CD4-positive, CD25-positive, alpha-beta regulatory T cell (primary cell): ENCODE measurements at regions not wholly inside any gene's neighbourhood (a gene's known extent, or its start where the extent isn't known, plus 50 kb on each side); places are given as distances from the start of the nearest gene placed in this dataset.

Source experiments
- ATAC-seq, 2 donors: fragments of 150-1000 bp; cut with Tn5 transposase; one replicate each; pipeline ENCODE4 v1.10.0; 2021; ENCODE audit warnings: low read depth in 2 of 2, moderate number of reproducible peaks in 2 of 2, moderate library complexity in 1 of 2
- DNase-seq, 3 donors: peaks; one replicate each; pipeline versions ENCODE4 v3.0.0 to v3.0.0-alpha.2; 2012 to 2022; ENCODE audit warnings: mixed read lengths in 1 of 3
- H3K27ac ChIP-seq: one replicate; pipeline ENCODE4 v1.7.0; 2013; ENCODE audit warnings: mild to moderate bottlenecking, low read length; ENCODE audit not compliant: insufficient read depth, poor library complexity, severe bottlenecking
- H3K27me3 ChIP-seq: one replicate; pipeline ENCODE4 v1.7.0; 2013; ENCODE audit warnings: low read length; ENCODE audit not compliant: control insufficient read depth, insufficient read depth
- H3K36me3 ChIP-seq: one replicate; pipeline ENCODE4 v1.7.0; 2013; ENCODE audit warnings: mild to moderate bottlenecking, low read length, moderate library complexity; ENCODE audit not compliant: control insufficient read depth, insufficient read depth
- H3K4me1 ChIP-seq: 2 replicates; pipeline ENCODE4 v1.7.0; 2013; ENCODE audit warnings: mild to moderate bottlenecking, low read length; ENCODE audit not compliant: insufficient read depth, control insufficient read depth, poor library complexity, severe bottlenecking
- H3K4me3 ChIP-seq: one replicate; pipeline ENCODE4 v1.7.0; 2013; ENCODE audit warnings: low read depth, mild to moderate bottlenecking, low read length, moderate library complexity
- H3K9me3 ChIP-seq, 2 experiments: 1 replicate in 1 of 2; 2 replicates in 1 of 2; pipeline ENCODE4 v1.7.0; 2013; ENCODE audit warnings: low read length in 2 of 2, mild to moderate bottlenecking in 1 of 2, moderate library complexity in 1 of 2; ENCODE audit not compliant: control insufficient read depth in 2 of 2
- H3K27ac Mint-ChIP-seq, 3 donors: one replicate each; pipeline ENCODE4 v1.8.0; 2020 to 2022; ENCODE audit warnings: mild to moderate bottlenecking in 3 of 3, mixed read lengths in 3 of 3, moderate library complexity in 2 of 3
- H3K27me3 Mint-ChIP-seq: one replicate; pipeline ENCODE4 v1.8.0; 2022; ENCODE audit warnings: mild to moderate bottlenecking, mixed read lengths
- H3K36me3 Mint-ChIP-seq: one replicate; pipeline ENCODE4 v1.8.0; 2020; ENCODE audit warnings: mixed read lengths
- H3K4me1 Mint-ChIP-seq, 4 donors: one replicate each; pipeline ENCODE4 v1.8.0; 2020 to 2022; ENCODE audit warnings: mixed read lengths in 4 of 4, mild to moderate bottlenecking in 1 of 4
- H3K4me3 Mint-ChIP-seq, 4 donors: one replicate each; pipeline ENCODE4 v1.8.0; 2020 to 2022; ENCODE audit warnings: mild to moderate bottlenecking in 4 of 4, mixed read lengths in 4 of 4, moderate library complexity in 3 of 4
- H3K9me3 Mint-ChIP-seq, 7 donors: one replicate each; pipeline ENCODE4 v1.8.0; 2020 to 2022; ENCODE audit warnings: mixed read lengths in 7 of 7, mild to moderate bottlenecking in 3 of 7, moderate library complexity in 2 of 7

- Mint-ChIP-seq H3K4me1 (no peaks in the 10 kb centered on the region), H3K9me3 (peaks cover 0 to 3% (median 0%) of the 10 kb centered on the region in 7 donors), H3K4me3 (no peak overlapping the region), H3K36me3 (no peaks in the 10 kb centered on the region), H3K27ac (no peak overlapping the region), H3K27me3 (no peaks in the 10 kb centered on the region)
- H3K36me3 ChIP-seq = no peaks in the 10 kb centered on the region
- H3K27me3 ChIP-seq = no peaks in the 10 kb centered on the region
- H3K9me3 ChIP-seq = no peaks in the 10 kb centered on the region
- no peak for ATAC-seq
- no peak for DNase-seq
- no peaks in the 10 kb centered on the region for H3K4me1 ChIP-seq
- H3K27ac ChIP-seq = no peak overlapping the region
- no peak overlapping the region for H3K4me3 ChIP-seq
These were observed 555.3 kb upstream of the DAB2 start for GRCh38 chr5:39980056-39980455.

- Histone ChIP-seq H3K4me3 (no peak overlapping the region), H3K27ac (no peak overlapping the region), H3K27me3 (no peaks in the 10 kb centered on the region), H3K4me1 (no peaks in the 10 kb centered on the region), H3K36me3 (no peaks in the 10 kb centered on the region), H3K9me3 (no peaks in the 10 kb centered on the region)
- no peaks in the 10 kb centered on the region for H3K27me3 Mint-ChIP-seq
- H3K36me3 Mint-ChIP-seq = no peaks in the 10 kb centered on the region
- DNase-seq (no peak), ATAC-seq (no peak)
- no peak overlapping the region for H3K27ac Mint-ChIP-seq
- no peak overlapping the region for H3K4me3 Mint-ChIP-seq
- peaks cover 0 to 2% (median 0%) of the 10 kb centered on the region in 7 donors for H3K9me3 Mint-ChIP-seq
- H3K4me1 Mint-ChIP-seq = no peaks in the 10 kb centered on the region
These were observed 552.4 kb upstream of the DAB2 start for GRCh38 chr5:39977066-39977655.

- no peak overlapping the region for H3K27ac ChIP-seq
- no peaks in the 10 kb centered on the region for H3K4me1 ChIP-seq
- H3K9me3 ChIP-seq = no peaks in the 10 kb centered on the region
- Mint-ChIP-seq H3K27ac (no peak overlapping the region), H3K36me3 (no peaks in the 10 kb centered on the region), H3K4me3 (no peak overlapping the region), H3K9me3 (peaks cover 0 to 2% (median 0%) of the 10 kb centered on the region in 7 donors), H3K27me3 (peaks cover 13% of the 10 kb centered on the region), H3K4me1 (no peaks in the 10 kb centered on the region)
- no peak overlapping the region for H3K4me3 ChIP-seq
- DNase-seq = no peak
- peaks cover 2% of the 10 kb centered on the region for H3K27me3 ChIP-seq
- no peaks in the 10 kb centered on the region for H3K36me3 ChIP-seq
- ATAC-seq = no peak
These were observed 545.5 kb upstream of the DAB2 start for GRCh38 chr5:39970117-39970798.

- no peaks in the 10 kb centered on the region for H3K9me3 ChIP-seq
- Mint-ChIP-seq H3K27ac (no peak overlapping the region), H3K4me1 (no peaks in the 10 kb centered on the region), H3K36me3 (no peaks in the 10 kb centered on the region), H3K4me3 (no peak overlapping the region), H3K9me3 (peaks cover 0 to 2% (median 0%) of the 10 kb centered on the region in 7 donors), H3K27me3 (peaks cover 21% of the 10 kb centered on the region)
- peaks cover 2% of the 10 kb centered on the region for H3K27me3 ChIP-seq
- DNase-seq (no peak), ATAC-seq (no peak)
- no peak overlapping the region for H3K4me3 ChIP-seq
- no peak overlapping the region for H3K27ac ChIP-seq
- H3K4me1 ChIP-seq = no peaks in the 10 kb centered on the region
- no peaks in the 10 kb centered on the region for H3K36me3 ChIP-seq
These were observed 543.6 kb upstream of the DAB2 start for GRCh38 chr5:39968381-39968780.

GRCh38 chr5:39955156-39955555, 530.4 kb upstream of the DAB2 start:
- DNase-seq (no peak), ATAC-seq (no peak)
- Histone ChIP-seq H3K9me3 (no peaks in the 10 kb centered on the region), H3K4me1 (no peaks in the 10 kb centered on the region), H3K4me3 (no peak overlapping the region), H3K36me3 (no peaks in the 10 kb centered on the region), H3K27me3 (no peaks in the 10 kb centered on the region), H3K27ac (no peak overlapping the region)
- no peaks in the 10 kb centered on the region for H3K4me1 Mint-ChIP-seq
- no peaks in the 10 kb centered on the region for H3K36me3 Mint-ChIP-seq
- H3K27me3 Mint-ChIP-seq = no peaks in the 10 kb centered on the region
- H3K27ac Mint-ChIP-seq = no peak overlapping the region
- no peak overlapping the region for H3K4me3 Mint-ChIP-seq
- peaks cover 0 to 1% (median 0%) of the 10 kb centered on the region in 7 donors for H3K9me3 Mint-ChIP-seq

GRCh38 chr5:39951070-39951469, 526.3 kb upstream of the DAB2 start:
- H3K27ac Mint-ChIP-seq = no peak overlapping the region
- H3K27ac ChIP-seq = no peak overlapping the region
- no peaks in the 10 kb centered on the region for H3K4me1 ChIP-seq
- ATAC-seq = no peak
- no peak for DNase-seq
- no peaks in the 10 kb centered on the region for H3K27me3 ChIP-seq
- H3K27me3 Mint-ChIP-seq = no peaks in the 10 kb centered on the region
- no peaks in the 10 kb centered on the region for H3K36me3 ChIP-seq
- H3K4me3 ChIP-seq = no peak overlapping the region
- peaks cover 0 to 2% (median 1%) of the 10 kb centered on the region in 4 donors for H3K4me1 Mint-ChIP-seq
- H3K4me3 Mint-ChIP-seq = no peak overlapping the region
- H3K9me3 ChIP-seq = no peaks in the 10 kb centered on the region
- peaks cover 0 to 1% (median 0%) of the 10 kb centered on the region in 7 donors for H3K9me3 Mint-ChIP-seq
- no peaks in the 10 kb centered on the region for H3K36me3 Mint-ChIP-seq

GRCh38 chr5:39948867-39949468, 524.2 kb upstream of the DAB2 start:
- no peaks in the 10 kb centered on the region for H3K27me3 ChIP-seq
- H3K4me1 ChIP-seq = no peaks in the 10 kb centered on the region
- Mint-ChIP-seq H3K4me3 (no peak overlapping the region), H3K9me3 (no peaks in the 10 kb centered on the region), H3K36me3 (no peaks in the 10 kb centered on the region), H3K27ac (no peak overlapping the region), H3K27me3 (peaks cover 6% of the 10 kb centered on the region), H3K4me1 (peaks cover 0 to 2% (median 1%) of the 10 kb centered on the region in 4 donors)
- ATAC-seq (peak; percentile 74 to 75), DNase-seq (peak; percentile 44 to 80 (median 61))
- no peak overlapping the region for H3K27ac ChIP-seq
- H3K9me3 ChIP-seq = no peaks in the 10 kb centered on the region
- H3K4me3 ChIP-seq = no peak overlapping the region
- no peaks in the 10 kb centered on the region for H3K36me3 ChIP-seq
